ENCODE measurements at regions not wholly inside any gene's neighbourhood (a gene's known extent, or its start where the extent isn't known, plus 50 kb on each side); places are given as distances from the start of the nearest gene placed in this dataset.
A peak's percentile ranks its signal among the peaks of the same experiment; 100 is the strongest.

GRCh38 chr10:75294866-75295701 lies 59.3 kb upstream of the COMTD1 start:
- Histone ChIP-seq H3K9me2 (replicated peaks; ENCODE audit: insufficient read depth, low read length) (no peaks in the 10 kb centered on the region), H4K20me1 (ENCODE audit: low read depth, low read length) (no peaks in the 10 kb centered on the region), H3K79me2 (ENCODE audit: insufficient read depth, low read length) (no peaks in the 10 kb centered on the region), H3K27ac (ENCODE audit: low read depth, low read length) (no peak overlapping the region), H3K9ac (ENCODE audit: low read length) (no peak overlapping the region), H3K36me3 (ENCODE audit: low read length) (no peaks in the 10 kb centered on the region), H3K9me3 (ENCODE audit: insufficient read depth, low read length) (no peaks in the 10 kb centered on the region), H3K27me3 (ENCODE audit: low read length) (no peaks in the 10 kb centered on the region), H3K4me2 (ENCODE audit: low read depth, low read length, poor library complexity, severe bottlenecking) (peak overlapping the region; percentile 38), H3F3A (ENCODE audit: insufficient read depth) (no peaks in the 10 kb centered on the region), H2AFZ (ENCODE audit: low read depth, low read length, severe bottlenecking) (no peak overlapping the region), H3K4me3 (ENCODE audit: insufficient read depth, low read length, poor library complexity, severe bottlenecking) (no peak overlapping the region)
- TF ChIP-seq, protein P1, sequence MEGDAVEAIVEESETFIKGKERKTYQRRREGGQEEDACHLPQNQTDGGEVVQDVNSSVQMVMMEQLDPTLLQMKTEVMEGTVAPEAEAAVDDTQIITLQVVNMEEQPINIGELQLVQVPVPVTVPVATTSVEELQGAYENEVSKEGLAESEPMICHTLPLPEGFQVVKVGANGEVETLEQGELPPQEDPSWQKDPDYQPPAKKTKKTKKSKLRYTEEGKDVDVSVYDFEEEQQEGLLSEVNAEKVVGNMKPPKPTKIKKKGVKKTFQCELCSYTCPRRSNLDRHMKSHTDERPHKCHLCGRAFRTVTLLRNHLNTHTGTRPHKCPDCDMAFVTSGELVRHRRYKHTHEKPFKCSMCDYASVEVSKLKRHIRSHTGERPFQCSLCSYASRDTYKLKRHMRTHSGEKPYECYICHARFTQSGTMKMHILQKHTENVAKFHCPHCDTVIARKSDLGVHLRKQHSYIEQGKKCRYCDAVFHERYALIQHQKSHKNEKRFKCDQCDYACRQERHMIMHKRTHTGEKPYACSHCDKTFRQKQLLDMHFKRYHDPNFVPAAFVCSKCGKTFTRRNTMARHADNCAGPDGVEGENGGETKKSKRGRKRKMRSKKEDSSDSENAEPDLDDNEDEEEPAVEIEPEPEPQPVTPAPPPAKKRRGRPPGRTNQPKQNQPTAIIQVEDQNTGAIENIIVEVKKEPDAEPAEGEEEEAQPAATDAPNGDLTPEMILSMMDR (IDR thresholded peaks at IDR 0.05; ENCODE audit: insufficient read depth, low read length, poor library complexity, severe bottlenecking), result no peak
- TF ChIP-seq EZH2phosphoT487 (conservative IDR thresholded peaks at IDR 0.05; ENCODE audit: low read length), result 0 out of 2 replicates have a peak, but pooled peaks have one; percentile 88

DNA sequence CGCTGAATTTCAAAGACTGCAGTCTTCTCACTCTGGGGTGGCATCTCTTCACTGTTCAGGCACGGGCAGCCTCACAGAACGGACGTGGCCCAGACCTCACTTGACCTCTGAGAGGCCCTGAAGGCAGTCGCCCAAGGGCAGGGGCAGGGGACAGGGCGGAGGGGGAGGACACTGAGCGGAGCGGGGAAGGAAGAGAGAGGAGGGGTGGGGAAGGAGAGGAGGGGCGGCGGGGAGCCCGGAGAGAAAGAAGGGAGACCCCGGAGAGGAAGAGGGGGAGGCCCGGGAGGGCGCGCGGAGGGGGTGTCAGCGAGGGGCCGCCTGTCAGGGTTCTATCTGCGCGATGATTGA lies 58.7 kb upstream of the COMTD1 start:
- Histone ChIP-seq H3K4me3 (ENCODE audit: insufficient read depth, low read length, poor library complexity, severe bottlenecking) (no peak overlapping the region), H2AFZ (ENCODE audit: low read depth, low read length, severe bottlenecking) (no peak overlapping the region)
- TF ChIP-seq, protein P1 (IDR thresholded peaks at IDR 0.05; ENCODE audit: insufficient read depth, low read length, poor library complexity, severe bottlenecking), result no peak
- TF ChIP-seq EZH2phosphoT487 (conservative IDR thresholded peaks at IDR 0.05; ENCODE audit: low read length), result no peak

GRCh38 chr10:75294031-75294437 lies 58.3 kb upstream of the COMTD1 start:
- Histone ChIP-seq H3K4me2 (ENCODE audit: low read depth, low read length, poor library complexity, severe bottlenecking) (no peak overlapping the region), H4K20me1 (ENCODE audit: low read depth, low read length) (no peaks in the 10 kb centered on the region), H3K27ac (ENCODE audit: low read depth, low read length) (no peak overlapping the region), H3K9me3 (ENCODE audit: insufficient read depth, low read length) (no peaks in the 10 kb centered on the region), H3K9ac (ENCODE audit: low read length) (no peak overlapping the region), H2AFZ (ENCODE audit: low read depth, low read length, severe bottlenecking) (no peak overlapping the region), H3K9me2 (replicated peaks; ENCODE audit: insufficient read depth, low read length) (no peaks in the 10 kb centered on the region), H3K27me3 (ENCODE audit: low read length) (no peaks in the 10 kb centered on the region), H3K36me3 (ENCODE audit: low read length) (no peaks in the 10 kb centered on the region), H3K4me3 (ENCODE audit: insufficient read depth, low read length, poor library complexity, severe bottlenecking) (no peak overlapping the region), H3K79me2 (ENCODE audit: insufficient read depth, low read length) (no peaks in the 10 kb centered on the region), H3F3A (ENCODE audit: insufficient read depth) (no peaks in the 10 kb centered on the region)
- TF ChIP-seq EZH2phosphoT487 (conservative IDR thresholded peaks at IDR 0.05; ENCODE audit: low read length), result no peak
- TF ChIP-seq, protein P1 (IDR thresholded peaks at IDR 0.05; ENCODE audit: insufficient read depth, low read length, poor library complexity, severe bottlenecking), result no peak

More for the DNA sequence above, 58.7 kb upstream of the COMTD1 start:
- H3K9me2 ChIP-seq (replicated peaks; ENCODE audit: insufficient read depth, low read length), result no peaks in the 10 kb centered on the region
- no peak overlapping the region for H3K9ac ChIP-seq (ENCODE audit: low read length)
- H3K36me3 ChIP-seq (ENCODE audit: low read length), result no peaks in the 10 kb centered on the region
- no peaks in the 10 kb centered on the region for H3F3A ChIP-seq (ENCODE audit: insufficient read depth)
- no peaks in the 10 kb centered on the region for H3K79me2 ChIP-seq (ENCODE audit: insufficient read depth, low read length)
- H3K27me3 ChIP-seq (ENCODE audit: low read length), result no peaks in the 10 kb centered on the region
- H3K4me2 ChIP-seq (ENCODE audit: low read depth, low read length, poor library complexity, severe bottlenecking), result peak overlapping the region; percentile 38
- H3K27ac ChIP-seq (ENCODE audit: low read depth, low read length), result no peak overlapping the region
- H3K9me3 ChIP-seq (ENCODE audit: insufficient read depth, low read length), result no peaks in the 10 kb centered on the region
- H4K20me1 ChIP-seq (ENCODE audit: low read depth, low read length), result no peaks in the 10 kb centered on the region
